AG09309 (cell line): ENCODE measurements at regions not wholly inside any gene's neighbourhood (a gene's known extent, or its start where the extent isn't known, plus 50 kb on each side); places are given as distances from the start of the nearest gene placed in this dataset.

Experiments used
- DNase-seq: peaks from one replicate; pipeline ENCODE4 v3.0.0-alpha.2; 2010; ENCODE audit warnings: low read depth
- H3K4me3 ChIP-seq: 2 replicates; pipeline ENCODE4 v1.5.1; 2011; ENCODE audit warnings: mild to moderate bottlenecking, low read depth, low read length, moderate library complexity; ENCODE audit not compliant: control insufficient read depth
- TF ChIP-seq, protein P1 (sequence below): IDR thresholded peaks from 2 replicates; pipeline ENCODE4 v1.5.1; 2011; ENCODE audit warnings: mild to moderate bottlenecking, low read depth, low read length, inconsistent platforms; ENCODE audit not compliant: insufficient read depth, control insufficient read depth; ENCODE audit errors: missing control alignments

DNA sequence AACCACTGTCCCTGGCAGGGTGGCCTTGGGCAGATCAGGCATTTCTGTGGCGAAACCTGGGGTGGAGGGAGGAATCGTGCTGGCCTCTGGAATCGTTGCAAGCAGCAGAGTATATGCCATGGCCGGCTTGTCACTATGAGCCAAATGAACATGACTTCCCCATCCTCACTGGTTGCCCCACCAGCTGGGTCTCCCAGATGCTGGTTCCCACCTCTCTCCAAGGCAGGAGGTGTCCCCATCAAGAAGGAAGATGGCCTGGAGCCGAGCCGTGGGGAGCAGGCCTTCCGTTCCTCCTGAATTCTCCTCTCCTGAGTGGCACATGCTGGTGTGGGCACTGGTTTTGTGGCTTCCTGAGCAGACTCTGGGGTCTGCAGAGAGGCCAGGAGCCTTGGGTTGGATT lies 60.2 kb upstream of the ACTRT2 start:
- DNase-seq, result no peak
- TF ChIP-seq, protein P1, sequence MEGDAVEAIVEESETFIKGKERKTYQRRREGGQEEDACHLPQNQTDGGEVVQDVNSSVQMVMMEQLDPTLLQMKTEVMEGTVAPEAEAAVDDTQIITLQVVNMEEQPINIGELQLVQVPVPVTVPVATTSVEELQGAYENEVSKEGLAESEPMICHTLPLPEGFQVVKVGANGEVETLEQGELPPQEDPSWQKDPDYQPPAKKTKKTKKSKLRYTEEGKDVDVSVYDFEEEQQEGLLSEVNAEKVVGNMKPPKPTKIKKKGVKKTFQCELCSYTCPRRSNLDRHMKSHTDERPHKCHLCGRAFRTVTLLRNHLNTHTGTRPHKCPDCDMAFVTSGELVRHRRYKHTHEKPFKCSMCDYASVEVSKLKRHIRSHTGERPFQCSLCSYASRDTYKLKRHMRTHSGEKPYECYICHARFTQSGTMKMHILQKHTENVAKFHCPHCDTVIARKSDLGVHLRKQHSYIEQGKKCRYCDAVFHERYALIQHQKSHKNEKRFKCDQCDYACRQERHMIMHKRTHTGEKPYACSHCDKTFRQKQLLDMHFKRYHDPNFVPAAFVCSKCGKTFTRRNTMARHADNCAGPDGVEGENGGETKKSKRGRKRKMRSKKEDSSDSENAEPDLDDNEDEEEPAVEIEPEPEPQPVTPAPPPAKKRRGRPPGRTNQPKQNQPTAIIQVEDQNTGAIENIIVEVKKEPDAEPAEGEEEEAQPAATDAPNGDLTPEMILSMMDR, result no peak
- H3K4me3 ChIP-seq, result no peak overlapping the region

DNA sequence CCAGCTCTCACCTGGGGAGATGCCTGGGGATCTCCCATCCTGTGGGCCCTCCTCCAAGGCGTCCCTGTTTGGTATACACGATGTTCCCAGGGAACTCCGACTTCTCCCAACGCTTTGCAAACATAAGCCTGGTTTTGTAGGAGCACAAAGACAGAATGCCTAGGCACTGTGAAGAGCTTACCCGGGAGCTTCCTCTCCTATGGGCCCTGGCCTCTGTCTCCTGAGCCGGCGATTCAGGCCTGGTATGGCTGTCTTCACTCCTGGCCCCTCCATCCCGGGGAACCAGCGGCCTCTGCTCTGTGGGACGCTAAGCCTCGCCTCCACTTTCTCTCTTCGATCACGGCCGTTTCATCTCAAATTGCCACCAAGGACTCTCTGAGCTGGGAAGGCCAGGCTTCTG lies 59.6 kb upstream of the ACTRT2 start:
- no peak overlapping the region for H3K4me3 ChIP-seq
- TF ChIP-seq, protein P1, result no peak
- DNase-seq, result no peak

DNA sequence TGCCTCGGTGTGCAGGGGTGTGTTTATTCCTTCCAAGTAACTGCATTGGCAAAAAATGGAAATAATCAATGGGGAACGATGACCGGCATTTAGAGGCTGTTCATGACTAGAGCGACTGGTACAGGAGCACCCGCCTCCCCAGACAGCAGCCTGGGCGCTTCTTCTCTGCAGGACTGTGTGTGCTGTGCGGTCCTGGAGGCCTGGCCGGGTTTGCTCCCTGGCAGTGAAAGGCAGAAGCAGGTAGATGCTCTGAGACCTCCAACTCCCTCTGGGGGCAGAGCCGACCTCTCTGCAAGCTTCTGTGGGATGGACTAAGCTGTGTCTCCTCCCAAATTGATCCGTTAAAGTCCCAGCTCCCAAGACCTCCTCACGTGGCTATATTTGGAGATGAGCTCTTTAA lies 59.2 kb upstream of the ACTRT2 start:
- DNase-seq, result no peak
- TF ChIP-seq, protein P1, result no peak
- no peak overlapping the region for H3K4me3 ChIP-seq

DNA sequence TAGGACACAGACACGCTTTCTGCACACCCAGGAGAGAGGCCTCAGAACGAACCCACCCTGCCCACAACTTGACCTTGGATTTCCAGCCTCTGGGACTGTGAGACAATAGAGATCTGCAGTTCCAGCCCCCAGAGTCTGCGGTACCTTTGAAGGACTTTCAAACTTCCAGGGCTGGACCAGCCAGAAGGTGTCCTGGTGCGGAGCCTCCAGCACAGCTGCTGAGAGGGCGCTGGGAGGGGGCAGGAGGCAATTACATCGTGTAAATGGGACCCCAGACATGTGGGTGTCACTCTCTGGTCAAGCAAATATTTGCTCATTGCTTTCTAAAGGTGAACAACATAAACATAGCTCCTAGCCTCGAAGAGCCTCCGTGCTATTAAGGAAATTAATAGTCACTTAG lies 58.7 kb upstream of the ACTRT2 start:
- H3K4me3 ChIP-seq, result no peak overlapping the region
- TF ChIP-seq, protein P1, result no peak
- no peak for DNase-seq

DNA sequence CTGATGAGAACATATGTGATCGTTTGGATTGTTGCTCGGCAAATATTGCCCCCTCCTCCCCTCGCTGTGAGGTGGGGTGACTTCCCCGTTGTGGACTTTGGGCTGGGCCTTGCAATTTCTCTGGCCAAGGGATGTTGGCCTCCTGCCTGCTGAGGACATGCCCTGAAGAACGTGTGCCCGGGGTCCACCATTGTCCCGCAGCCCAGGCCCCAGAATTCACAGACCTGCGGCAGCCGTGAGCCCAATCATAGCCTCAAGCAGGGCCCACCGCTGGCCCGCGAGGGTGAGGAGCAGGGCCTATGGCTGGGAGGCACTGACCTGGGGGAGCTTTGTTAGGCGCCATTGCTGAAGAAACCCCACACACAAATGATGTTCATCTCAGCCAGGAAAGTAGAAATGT lies 58.3 kb upstream of the ACTRT2 start:
- H3K4me3 ChIP-seq, result no peak overlapping the region
- TF ChIP-seq, protein P1, result no peak
- DNase-seq, result no peak

DNA sequence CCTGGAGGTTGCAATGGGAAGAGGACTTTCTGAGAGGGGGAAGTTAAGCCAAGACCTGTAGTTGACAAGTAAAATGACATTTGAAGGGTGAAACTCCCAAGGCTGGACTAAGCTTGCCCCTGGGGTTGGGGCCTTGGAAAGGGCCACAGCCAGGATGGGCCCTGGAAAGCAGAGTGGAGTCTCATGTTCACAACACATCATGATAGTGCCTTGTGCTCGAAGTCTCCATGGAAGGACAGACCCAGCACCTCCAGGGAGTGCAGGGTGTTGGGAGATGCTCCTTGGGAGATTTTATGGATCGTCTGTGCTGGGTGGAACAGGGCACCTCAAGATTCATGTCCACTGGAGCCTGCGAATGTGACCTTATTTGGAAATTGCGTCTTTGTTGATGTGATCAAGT lies 55.6 kb upstream of the ACTRT2 start:
- DNase-seq, result no peak
- no peak overlapping the region for H3K4me3 ChIP-seq
- TF ChIP-seq, protein P1, result no peak

DNA sequence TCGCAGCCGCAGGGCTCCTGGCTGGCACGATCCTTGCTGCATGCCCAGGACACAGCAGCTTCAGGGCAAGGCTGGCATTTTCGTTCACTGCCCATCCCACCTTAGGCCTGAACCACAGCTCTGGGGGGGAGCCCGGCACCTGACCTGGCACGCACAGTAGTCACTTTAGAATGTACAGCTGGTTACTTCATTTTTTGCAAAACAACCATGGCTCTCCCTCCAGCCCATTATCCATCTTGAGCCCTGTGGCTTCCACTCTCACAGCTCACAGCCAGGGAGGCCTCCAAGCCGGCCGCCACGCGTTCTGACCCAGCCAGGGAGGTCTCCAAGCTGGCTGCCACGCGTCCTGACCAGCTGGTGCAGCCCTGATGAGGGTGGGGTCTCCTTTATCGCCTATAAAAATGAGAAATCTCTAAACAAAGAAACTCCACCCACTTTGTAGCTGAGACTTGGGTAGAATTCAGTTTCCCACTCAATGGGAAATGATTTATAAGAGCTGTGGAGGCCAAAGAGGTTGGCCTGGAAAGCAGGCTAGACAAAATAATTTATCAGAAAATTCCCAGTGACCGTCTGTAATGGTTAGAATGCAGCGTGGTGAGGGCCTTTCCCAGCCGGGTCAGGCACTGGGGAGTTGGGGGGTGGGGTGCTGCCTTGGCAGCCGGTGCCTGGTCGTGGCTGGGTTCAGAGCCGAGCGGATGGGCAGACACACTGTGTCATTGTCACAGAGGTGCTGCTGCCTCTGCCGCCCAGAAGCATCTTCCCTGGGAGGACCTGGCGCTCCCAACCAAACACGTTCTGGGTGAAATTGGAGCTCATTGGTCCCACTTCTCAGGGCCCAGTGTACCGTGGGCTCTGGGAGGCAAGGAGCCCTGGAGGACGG lies 54.6 kb upstream of the ACTRT2 start:
- no peak for DNase-seq
- H3K4me3 ChIP-seq, result no peak overlapping the region
- TF ChIP-seq, protein P1, result no peak
